Mononuclear cell (primary cell): ENCODE measurements at regions not wholly inside any gene's neighbourhood (a gene's known extent, or its start where the extent isn't known, plus 50 kb on each side); places are given as distances from the start of the nearest gene placed in this dataset.

Experiments
- H3K27me3 ChIP-seq: 2 replicates; pipeline ENCODE4 v1.6.0; 2011; ENCODE audit warnings: low read length, control low read depth; ENCODE audit not compliant: insufficient read depth
- H3K4me1 ChIP-seq: 2 replicates; pipeline ENCODE4 v1.5.1; 2011; ENCODE audit warnings: mild to moderate bottlenecking, low read length, control low read depth; ENCODE audit not compliant: insufficient read depth
- H3K4me3 ChIP-seq: 2 replicates; pipeline ENCODE4 v1.5.1; 2011; ENCODE audit warnings: mild to moderate bottlenecking, low read length, moderate library complexity
- H3K9me3 ChIP-seq: 2 replicates; pipeline ENCODE4 v1.5.1; 2011; ENCODE audit warnings: low read depth, mild to moderate bottlenecking, control low read depth, low read length

- Histone ChIP-seq H3K4me3 (no peak overlapping the region), H3K9me3 (no peaks in the 10 kb centered on the region), H3K4me1 (no peaks in the 10 kb centered on the region), H3K27me3 (no peaks in the 10 kb centered on the region)
Observed at GRCh38 chr10:31648966-31649365, 279.7 kb downstream of the ARHGAP12 start.

DNA sequence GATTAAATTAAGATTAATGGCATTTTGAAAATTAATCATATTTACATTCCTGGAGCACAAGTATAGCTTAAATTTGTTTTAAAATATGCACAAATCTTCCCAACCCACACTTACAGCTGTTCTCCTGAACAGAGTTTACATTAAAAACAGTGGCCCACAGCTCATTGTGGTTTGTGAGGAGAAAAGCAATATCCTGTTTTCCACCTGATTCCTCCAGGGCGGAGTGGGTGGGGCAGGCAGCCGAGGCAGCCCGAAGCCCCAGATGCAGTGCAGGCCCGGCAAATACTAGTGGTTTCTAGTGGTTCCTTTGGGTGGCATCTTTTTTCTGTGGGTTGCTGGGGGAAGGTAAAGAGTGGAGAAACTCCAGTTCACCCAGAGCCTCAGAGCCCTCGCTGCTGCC is 280.8 kb downstream of the ARHGAP12 start:
- no peaks in the 10 kb centered on the region for H3K27me3 ChIP-seq
- no peaks in the 10 kb centered on the region for H3K9me3 ChIP-seq
- no peaks in the 10 kb centered on the region for H3K4me1 ChIP-seq
- no peak overlapping the region for H3K4me3 ChIP-seq

GRCh38 chr10:31646519-31646918 is 282.1 kb downstream of the ARHGAP12 start:
- no peak overlapping the region for H3K4me3 ChIP-seq
- no peaks in the 10 kb centered on the region for H3K4me1 ChIP-seq
- H3K27me3 ChIP-seq: no peaks in the 10 kb centered on the region

DNA sequence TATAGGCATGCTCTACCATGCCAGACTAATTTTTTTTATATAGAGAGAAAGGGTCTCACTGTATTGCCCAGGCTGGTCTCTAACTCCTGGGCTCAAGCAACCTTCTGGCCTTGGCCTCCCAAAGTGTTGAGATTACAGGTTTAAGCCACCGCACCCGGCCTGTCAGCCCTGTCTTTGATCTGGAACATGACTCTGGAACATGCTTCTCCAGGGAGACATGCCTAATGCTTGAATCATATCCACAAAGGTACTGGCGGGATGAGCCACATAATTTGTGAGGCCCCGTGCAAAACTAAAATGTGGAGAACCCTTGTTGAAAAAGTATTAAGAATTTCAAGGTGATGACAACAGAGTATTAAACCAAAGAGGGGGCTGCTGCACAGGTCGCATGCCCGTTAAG is 282.8 kb downstream of the ARHGAP12 start:
- Histone ChIP-seq H3K9me3 (no peaks in the 10 kb centered on the region), H3K27me3 (no peaks in the 10 kb centered on the region), H3K4me1 (no peaks in the 10 kb centered on the region), H3K4me3 (no peak overlapping the region)

More at GRCh38 chr10:31646519-31646918, 282.1 kb downstream of the ARHGAP12 start:
- no peaks in the 10 kb centered on the region for H3K9me3 ChIP-seq

DNA sequence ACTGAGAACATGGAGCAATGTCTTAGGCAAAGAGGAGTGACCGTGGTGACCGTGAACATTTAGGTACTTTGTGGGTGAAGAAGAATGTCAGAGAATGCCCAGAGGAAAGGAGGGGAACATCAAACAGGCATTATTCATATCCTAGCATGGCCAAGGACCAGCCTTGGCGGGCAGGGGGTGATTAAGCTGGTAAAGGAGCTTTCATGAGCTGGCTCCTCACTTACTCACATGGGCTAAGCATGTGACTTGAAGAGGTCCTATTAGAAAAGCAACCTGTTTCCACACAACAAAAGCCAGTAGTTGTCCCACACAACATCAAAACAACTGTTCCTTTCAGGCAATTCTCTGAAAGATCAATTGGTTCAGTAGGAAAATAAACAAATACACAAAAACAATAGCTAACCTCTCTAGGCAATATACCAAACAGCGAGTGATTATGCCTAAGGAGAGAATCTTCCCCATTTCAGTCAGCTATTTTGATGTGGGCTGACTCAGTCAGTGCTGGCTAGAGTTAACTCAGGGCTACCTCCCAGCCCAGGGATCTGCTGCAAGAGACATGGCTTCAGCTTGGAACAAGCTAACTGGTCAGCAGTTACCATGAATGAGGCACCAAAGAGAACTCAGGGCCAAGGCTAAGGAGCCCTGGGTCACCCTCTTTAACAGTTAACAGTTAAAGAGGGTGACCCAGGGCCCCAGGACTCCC is 283.5 kb downstream of the ARHGAP12 start:
- H3K27me3 ChIP-seq: no peaks in the 10 kb centered on the region
- H3K4me1 ChIP-seq: no peaks in the 10 kb centered on the region
- no peaks in the 10 kb centered on the region for H3K9me3 ChIP-seq
- H3K4me3 ChIP-seq: no peak overlapping the region

GRCh38 chr10:31642281-31642680 is 286.4 kb downstream of the ARHGAP12 start:
- no peaks in the 10 kb centered on the region for H3K4me1 ChIP-seq
- no peaks in the 10 kb centered on the region for H3K9me3 ChIP-seq
- H3K27me3 ChIP-seq: no peaks in the 10 kb centered on the region

GRCh38 chr10:31635415-31636065 is 293.1 kb downstream of the ARHGAP12 start:
- no peak overlapping the region for H3K4me3 ChIP-seq
- peaks cover 12% of the 10 kb centered on the region for H3K4me1 ChIP-seq
- no peaks in the 10 kb centered on the region for H3K27me3 ChIP-seq
- H3K9me3 ChIP-seq: no peaks in the 10 kb centered on the region

More at GRCh38 chr10:31642281-31642680, 286.4 kb downstream of the ARHGAP12 start:
- no peak overlapping the region for H3K4me3 ChIP-seq

DNA sequence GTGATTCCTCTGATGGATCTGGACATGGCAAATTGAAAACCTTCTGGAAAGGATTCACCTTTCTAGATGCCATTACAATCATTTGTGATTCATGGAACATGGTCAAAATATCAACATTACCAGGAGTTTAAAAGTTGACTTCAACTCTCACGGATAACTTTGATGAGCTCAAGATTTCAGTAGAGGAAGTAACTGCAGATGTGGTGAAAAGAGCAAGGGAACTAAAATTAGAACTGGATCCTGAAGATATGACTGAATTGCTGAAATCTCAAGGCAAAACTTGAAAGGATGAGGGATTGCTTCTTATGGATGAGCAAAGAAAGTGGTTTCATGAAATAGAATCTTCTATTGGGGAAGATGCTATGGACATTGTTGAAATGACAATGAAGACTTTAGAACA is 293.6 kb downstream of the ARHGAP12 start:
- no peaks in the 10 kb centered on the region for H3K27me3 ChIP-seq
- H3K4me3 ChIP-seq: no peak overlapping the region
- H3K9me3 ChIP-seq: no peaks in the 10 kb centered on the region
- H3K4me1 ChIP-seq: peaks cover 12% of the 10 kb centered on the region

GRCh38 chr10:31630861-31631567 is 297.6 kb downstream of the ARHGAP12 start:
- Histone ChIP-seq H3K9me3 (peaks cover 8% of the 10 kb centered on the region), H3K4me1 (peaks cover 12% of the 10 kb centered on the region), H3K27me3 (no peaks in the 10 kb centered on the region), H3K4me3 (no peak overlapping the region)

- H3K4me1 ChIP-seq: no peaks in the 10 kb centered on the region
- H3K4me3 ChIP-seq: no peak overlapping the region
- peaks cover 10% of the 10 kb centered on the region for H3K9me3 ChIP-seq
- H3K27me3 ChIP-seq: no peaks in the 10 kb centered on the region
Observed at GRCh38 chr10:31625566-31625965, 303.1 kb downstream of the ARHGAP12 start.

DNA sequence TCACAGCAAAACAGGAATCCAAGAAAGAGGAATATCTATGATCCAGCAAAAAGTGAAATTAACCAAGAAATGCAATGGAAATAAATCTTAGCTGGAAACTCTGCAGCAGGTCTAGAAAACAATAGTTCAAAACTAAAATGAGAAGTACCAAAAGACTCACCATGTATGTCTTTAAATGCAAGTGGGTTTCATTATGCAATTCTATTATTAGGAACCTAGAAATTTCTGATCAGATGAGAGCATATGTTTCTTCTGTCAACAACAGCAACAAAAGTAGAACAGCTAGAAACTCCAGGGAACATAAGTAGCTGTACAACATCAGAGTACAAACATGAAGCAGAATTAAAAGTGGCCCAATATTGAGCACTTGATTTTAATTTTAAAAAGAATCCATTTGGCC is 304.0 kb downstream of the ARHGAP12 start:
- Histone ChIP-seq H3K9me3 (peaks cover 10% of the 10 kb centered on the region), H3K27me3 (no peaks in the 10 kb centered on the region)

GRCh38 chr10:31623947-31624346 is 304.7 kb downstream of the ARHGAP12 start:
- H3K27me3 ChIP-seq: no peaks in the 10 kb centered on the region
- H3K4me3 ChIP-seq: no peak overlapping the region
- peaks cover 10% of the 10 kb centered on the region for H3K9me3 ChIP-seq
- peaks cover 8% of the 10 kb centered on the region for H3K4me1 ChIP-seq

More for the DNA sequence above, 304.0 kb downstream of the ARHGAP12 start:
- Histone ChIP-seq H3K4me3 (no peak overlapping the region), H3K4me1 (peaks cover 7% of the 10 kb centered on the region)

DNA sequence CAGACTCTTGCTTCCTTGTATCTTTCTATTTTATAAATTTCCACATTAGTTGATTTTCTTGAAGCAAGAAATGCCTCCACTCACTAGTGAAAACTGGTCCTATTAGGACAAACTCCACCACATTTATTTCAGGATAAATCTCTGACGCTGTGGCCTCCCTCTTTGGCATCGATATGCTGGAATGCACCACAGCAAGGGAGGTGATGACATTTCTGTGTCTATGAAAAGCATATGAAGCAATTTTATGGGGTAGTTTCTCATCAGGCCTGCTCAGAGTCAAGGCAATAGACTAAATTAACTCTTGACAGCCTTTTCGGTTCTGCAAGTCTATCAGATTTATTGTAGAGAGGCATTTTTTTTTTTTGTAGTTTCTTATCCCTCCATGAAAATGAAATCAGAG is 304.4 kb downstream of the ZEB1 start:
- H3K27me3 ChIP-seq: no peaks in the 10 kb centered on the region
- H3K4me1 ChIP-seq: peaks cover 8% of the 10 kb centered on the region
- H3K4me3 ChIP-seq: no peak overlapping the region
- H3K9me3 ChIP-seq: peaks cover 10% of the 10 kb centered on the region

GRCh38 chr10:31622978-31623377 is 304.0 kb downstream of the ZEB1 start:
- peaks cover 8% of the 10 kb centered on the region for H3K4me1 ChIP-seq
- H3K4me3 ChIP-seq: no peak overlapping the region
- peaks cover 10% of the 10 kb centered on the region for H3K9me3 ChIP-seq
- H3K27me3 ChIP-seq: no peaks in the 10 kb centered on the region

- Histone ChIP-seq H3K27me3 (no peaks in the 10 kb centered on the region), H3K4me1 (peaks cover 8% of the 10 kb centered on the region), H3K4me3 (no peak overlapping the region), H3K9me3 (peaks cover 10% of the 10 kb centered on the region)
Observed at GRCh38 chr10:31621733-31622132, 302.7 kb downstream of the ZEB1 start.
